Renal cortex interstitium (tissue), 11 donors: ENCODE measurements at regions not wholly inside any gene's neighbourhood (a gene's known extent, or its start where the extent isn't known, plus 50 kb on each side); places are given as distances from the start of the nearest gene placed in this dataset.

Experiments
- DNase-seq, 11 donors: peaks; one replicate each; pipeline ENCODE4 v3.0.0-alpha.2; 2013; ENCODE audit warnings: low read depth in 9 of 11, low spot score in 4 of 11; ENCODE audit errors: extremely low read depth in 1 of 11

GRCh38 chr17:62887437-62887836, 78.6 kb upstream of the TANC2 start:
- no peak for DNase-seq

DNA sequence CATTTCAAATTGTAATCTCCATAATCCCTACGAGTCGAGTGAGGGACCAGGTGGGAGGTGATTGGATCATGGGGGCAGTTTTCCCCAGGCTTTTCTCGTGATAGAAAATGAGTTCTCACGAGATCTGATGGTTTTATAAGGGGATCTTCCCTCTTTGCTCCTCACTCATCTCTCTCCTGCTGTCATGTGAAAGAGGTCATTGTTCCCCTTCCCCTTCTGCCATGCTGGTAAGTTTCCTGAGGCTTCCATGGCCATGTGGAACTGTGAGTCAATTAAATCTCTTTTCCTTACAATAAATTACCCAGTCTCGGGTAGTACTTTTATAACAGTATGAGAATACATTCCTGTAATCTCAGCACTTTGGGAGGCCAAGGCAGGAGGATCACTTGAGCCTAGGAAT, 76.7 kb upstream of the MARCHF10 start:
- DNase-seq, result no peak

GRCh38 chr17:62882878-62883277, 74.8 kb upstream of the MARCHF10 start:
- no peak for DNase-seq

DNA sequence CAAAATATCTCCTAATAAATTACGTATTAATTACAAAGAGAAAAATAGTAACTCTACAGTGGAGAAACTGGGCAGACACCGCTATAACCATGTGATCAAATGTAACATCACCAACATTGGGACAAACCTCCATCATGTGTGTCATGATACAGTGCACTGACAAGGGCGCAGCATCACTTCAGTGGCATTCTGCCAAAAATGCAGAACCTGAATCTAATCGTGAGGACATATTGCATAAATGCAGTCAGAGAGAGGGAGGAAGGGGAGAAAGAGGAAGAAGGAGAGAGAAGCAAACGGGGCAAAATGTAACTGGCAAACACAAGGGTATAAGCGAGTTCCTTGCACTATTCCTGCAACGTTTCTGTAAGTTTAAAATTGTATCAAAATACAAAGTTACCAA, 74.2 kb upstream of the MARCHF10 start:
- DNase-seq, result no peak

GRCh38 chr17:62880120-62880519, 72.0 kb upstream of the MARCHF10 start:
- DNase-seq, result no peak

GRCh38 chr17:62876673-62877405, 68.7 kb upstream of the MARCHF10 start:
- no peak for DNase-seq

GRCh38 chr17:62876063-62876462, 67.9 kb upstream of the MARCHF10 start:
- no peak for DNase-seq

GRCh38 chr17:62875296-62875695, 67.2 kb upstream of the MARCHF10 start:
- DNase-seq, result no peak

GRCh38 chr17:62871291-62871690, 63.2 kb upstream of the MARCHF10 start:
- no peak for DNase-seq

GRCh38 chr17:62870552-62870971, 62.4 kb upstream of the MARCHF10 start:
- no peak for DNase-seq

DNA sequence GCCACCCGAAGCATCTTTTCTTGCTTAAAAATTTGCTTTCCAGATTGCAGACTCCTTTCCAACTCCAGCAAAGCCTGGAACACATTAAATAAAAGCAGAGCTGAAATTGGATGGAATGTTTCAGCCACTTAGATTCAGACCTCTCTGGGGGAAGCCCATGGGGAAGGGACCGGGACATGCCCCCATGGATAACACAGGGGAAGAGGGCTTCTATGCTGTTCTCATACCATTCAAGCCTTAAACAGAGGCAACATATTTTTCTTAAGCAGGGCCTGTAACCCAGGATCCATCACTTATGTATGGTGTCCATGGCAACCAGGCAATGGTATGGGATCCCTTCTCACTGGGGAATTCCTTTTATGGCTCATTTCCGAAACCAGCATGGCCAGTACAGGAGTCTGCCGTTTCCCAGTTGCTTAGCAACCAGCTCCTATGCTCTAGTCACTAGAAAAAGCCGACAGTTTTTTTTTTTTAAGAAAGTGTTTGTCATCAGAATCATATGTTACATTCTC, 62.0 kb upstream of the MARCHF10 start:
- peak in 3 of 11 donors; percentile 46 to 57 (median 54) for DNase-seq

DNA sequence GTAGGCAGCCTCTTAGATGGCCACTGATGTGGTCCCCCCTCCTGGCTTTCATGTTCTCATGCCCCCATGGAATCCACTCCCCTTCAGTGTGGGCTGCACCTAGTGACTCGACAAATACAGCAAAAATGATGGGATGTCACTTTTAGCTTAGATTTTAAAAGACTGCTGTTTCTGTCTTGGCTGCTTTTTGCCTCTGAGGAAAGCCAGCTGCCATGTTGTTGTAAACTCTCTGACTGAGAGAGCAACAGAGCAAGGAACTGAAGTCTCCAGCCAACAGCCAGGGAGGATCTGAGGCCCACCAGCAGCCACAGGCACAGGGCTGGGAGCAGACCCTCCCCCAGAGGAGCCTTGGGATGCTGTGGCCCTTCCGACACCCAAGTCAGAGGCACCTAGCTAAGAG, 60.6 kb upstream of the MARCHF10 start:
- DNase-seq, result peak in 1 of 11 donors; percentile 55

GRCh38 chr17:62868008-62868407, 59.9 kb upstream of the MARCHF10 start:
- DNase-seq, result no peak

- DNase-seq, result no peak
Observed at GRCh38 chr17:62867303-62867702, 59.2 kb upstream of the MARCHF10 start.

- no peak for DNase-seq
Observed at GRCh38 chr17:62866471-62866870, 58.4 kb upstream of the MARCHF10 start.

GRCh38 chr17:62865586-62865985, 57.5 kb upstream of the MARCHF10 start:
- no peak for DNase-seq

DNA sequence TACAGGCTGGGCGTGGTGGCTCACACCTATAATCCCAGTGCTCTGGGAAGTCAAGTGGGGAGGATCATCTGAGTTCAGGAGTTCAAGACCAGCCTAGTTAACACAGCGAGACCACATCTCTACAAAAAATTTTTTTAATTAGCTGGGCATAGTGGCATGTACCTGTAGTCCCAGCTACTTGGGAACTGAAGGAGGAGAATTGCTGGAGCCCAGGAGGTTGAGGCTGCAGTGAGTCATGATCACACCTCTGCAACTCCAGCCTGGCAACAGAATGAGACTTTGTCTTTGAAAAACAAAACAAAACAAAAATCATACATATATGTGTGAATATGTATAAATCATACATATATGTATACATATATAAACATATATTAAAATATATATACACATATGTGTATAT, 54.1 kb upstream of the MARCHF10 start:
- no peak for DNase-seq

GRCh38 chr17:62860962-62861873, 53.1 kb upstream of the MARCHF10 start:
- DNase-seq, result peak in 1 of 11 donors; percentile 45

- no peak for DNase-seq
Observed at GRCh38 chr17:62859146-62859545, 51.0 kb upstream of the MARCHF10 start.
